Natural killer cell (primary cell): ENCODE measurements at regions not wholly inside any gene's neighbourhood (a gene's known extent, or its start where the extent isn't known, plus 50 kb on each side); places are given as distances from the start of the nearest gene placed in this dataset.

Experiments
- ATAC-seq, 3 donors: fragments of 150-1000 bp in 2 of 3; fragments of 200-7000 bp in 1 of 3; cut with Tn5 transposase; 1 replicate in 1 of 3; 2 replicates in 2 of 3; pipeline ENCODE4 v1.10.0; 2021; ENCODE audit warnings: mild to moderate bottlenecking in 2 of 3, moderate library complexity in 2 of 3
- DNase-seq, 2 donors: peaks; one replicate each; pipeline versions ENCODE4 v3.0.0 to v3.0.0-alpha.2; 2013 to 2021; ENCODE audit warnings: mixed read lengths in 1 of 2
- H3K27ac ChIP-seq: one replicate; pipeline ENCODE4 v1.5.1; 2013; ENCODE audit warnings: mild to moderate bottlenecking, low read length
- H3K27me3 ChIP-seq: one replicate; pipeline ENCODE4 v1.6.1; 2013; ENCODE audit warnings: low read length; ENCODE audit not compliant: control insufficient read depth, insufficient read depth
- H3K36me3 ChIP-seq: one replicate; pipeline ENCODE4 v1.6.1; 2013; ENCODE audit warnings: low read length; ENCODE audit not compliant: control insufficient read depth, insufficient read depth
- H3K4me1 ChIP-seq: one replicate; pipeline ENCODE4 v1.6.1; 2013; ENCODE audit warnings: low read length; ENCODE audit not compliant: control insufficient read depth, insufficient read depth
- H3K4me3 ChIP-seq: one replicate; pipeline ENCODE4 v1.5.1; 2013; ENCODE audit warnings: low read length
- H3K9me3 ChIP-seq: one replicate; pipeline ENCODE4 v1.6.1; 2013; ENCODE audit warnings: low read length; ENCODE audit not compliant: control insufficient read depth, insufficient read depth
- H3K27ac Mint-ChIP-seq, 2 donors: one replicate each; pipeline ENCODE4 v1.8.0; 2022; ENCODE audit warnings: mild to moderate bottlenecking in 2 of 2, mixed read lengths in 2 of 2, moderate library complexity in 1 of 2
- H3K27me3 Mint-ChIP-seq, 2 donors: one replicate each; pipeline ENCODE4 v1.8.0; 2022; ENCODE audit warnings: low read depth in 2 of 2, mixed read lengths in 2 of 2
- H3K36me3 Mint-ChIP-seq: one replicate; pipeline ENCODE4 v1.8.0; 2022; ENCODE audit warnings: mixed read lengths
- H3K4me1 Mint-ChIP-seq, 2 donors: one replicate each; pipeline ENCODE4 v1.8.0; 2022; ENCODE audit warnings: mixed read lengths in 2 of 2
- H3K4me3 Mint-ChIP-seq: one replicate; pipeline ENCODE4 v1.8.0; 2022; ENCODE audit warnings: mild to moderate bottlenecking, moderate library complexity, mixed read lengths
- H3K9me3 Mint-ChIP-seq, 2 donors: one replicate each; pipeline ENCODE4 v1.8.0; 2022; ENCODE audit warnings: mixed read lengths in 2 of 2
- WGBS: methylation state at CpG from one replicate; pipeline ENCODE4 v1.1.7; 2013; ENCODE audit warnings: missing lambda C conversion rate; ENCODE audit not compliant: insufficient coverage; 5-methylcytosine and 5-hydroxymethylcytosine counted together
- intact Hi-C: fragments of 100-400 bp; cut with micrococcal nuclease; formaldehyde crosslinking; loops from one replicate; pipeline ENCODE4 v1.14.2; 2022
- TF ChIP-seq, protein P1 (sequence below): fragments of 200-600 bp; IDR thresholded peaks from one replicate; pipeline ENCODE4 v1.8.0; 2022; ENCODE audit warnings: antibody characterized with exemption

DNA sequence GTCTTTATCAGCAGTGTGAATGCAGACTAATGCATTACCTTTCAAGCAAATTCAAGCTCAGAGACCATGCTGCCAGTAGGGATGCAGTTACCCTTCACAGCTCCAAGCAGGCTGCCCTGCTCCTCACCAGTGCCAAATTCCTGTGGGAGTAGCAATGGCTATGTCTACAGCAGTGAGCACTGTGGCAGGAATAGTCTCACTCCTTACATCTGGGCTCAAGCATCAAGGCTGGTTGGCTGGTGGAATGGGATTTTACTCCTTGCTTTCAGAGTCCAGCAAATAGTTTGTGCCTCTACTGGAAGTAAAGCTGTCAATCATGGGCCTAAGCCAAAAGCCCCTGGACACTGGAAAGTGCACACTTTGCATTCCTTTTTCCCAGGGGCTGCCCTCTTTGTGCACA is 1030.8 kb downstream of the SH3BGRL start:
- DNase-seq (no peak), ATAC-seq (no peak)
- no peaks in the 10 kb centered on the region for H3K36me3 ChIP-seq
- Mint-ChIP-seq H3K27me3 (peaks cover 0 to 5% of the 10 kb centered on the region in 2 donors), H3K4me1 (no peaks in the 10 kb centered on the region), H3K27ac (no peak overlapping the region), H3K36me3 (no peaks in the 10 kb centered on the region), H3K4me3 (no peak overlapping the region), H3K9me3 (peaks cover 2 to 8% of the 10 kb centered on the region in 2 donors)
- TF ChIP-seq, protein P1, sequence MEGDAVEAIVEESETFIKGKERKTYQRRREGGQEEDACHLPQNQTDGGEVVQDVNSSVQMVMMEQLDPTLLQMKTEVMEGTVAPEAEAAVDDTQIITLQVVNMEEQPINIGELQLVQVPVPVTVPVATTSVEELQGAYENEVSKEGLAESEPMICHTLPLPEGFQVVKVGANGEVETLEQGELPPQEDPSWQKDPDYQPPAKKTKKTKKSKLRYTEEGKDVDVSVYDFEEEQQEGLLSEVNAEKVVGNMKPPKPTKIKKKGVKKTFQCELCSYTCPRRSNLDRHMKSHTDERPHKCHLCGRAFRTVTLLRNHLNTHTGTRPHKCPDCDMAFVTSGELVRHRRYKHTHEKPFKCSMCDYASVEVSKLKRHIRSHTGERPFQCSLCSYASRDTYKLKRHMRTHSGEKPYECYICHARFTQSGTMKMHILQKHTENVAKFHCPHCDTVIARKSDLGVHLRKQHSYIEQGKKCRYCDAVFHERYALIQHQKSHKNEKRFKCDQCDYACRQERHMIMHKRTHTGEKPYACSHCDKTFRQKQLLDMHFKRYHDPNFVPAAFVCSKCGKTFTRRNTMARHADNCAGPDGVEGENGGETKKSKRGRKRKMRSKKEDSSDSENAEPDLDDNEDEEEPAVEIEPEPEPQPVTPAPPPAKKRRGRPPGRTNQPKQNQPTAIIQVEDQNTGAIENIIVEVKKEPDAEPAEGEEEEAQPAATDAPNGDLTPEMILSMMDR = no peak
- H3K4me1 ChIP-seq = no peaks in the 10 kb centered on the region
- intact Hi-C loops = no loop called here
- no peaks in the 10 kb centered on the region for H3K27me3 ChIP-seq
- H3K9me3 ChIP-seq = peaks cover 6% of the 10 kb centered on the region
- H3K4me3 ChIP-seq = no peak overlapping the region
- no peak overlapping the region for H3K27ac ChIP-seq

DNA sequence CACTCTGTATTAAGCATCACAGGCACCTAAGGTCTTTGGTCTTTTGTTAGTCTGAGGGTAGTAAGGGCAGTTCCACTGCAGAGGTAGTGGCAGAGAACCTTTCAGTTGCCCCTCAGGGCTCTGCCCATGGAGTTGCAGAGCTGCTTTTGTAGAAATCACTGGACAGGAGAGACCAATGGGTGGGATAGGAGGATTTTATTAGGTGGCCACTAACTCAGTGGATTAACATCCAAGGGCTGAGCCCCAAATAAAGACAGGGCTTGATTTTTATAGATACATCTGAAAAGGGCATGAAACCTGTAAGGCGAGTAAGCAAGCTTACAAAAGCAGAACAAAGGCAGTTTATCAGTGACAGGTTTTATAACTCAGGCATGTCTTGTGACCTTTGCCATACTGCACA is 1035.4 kb downstream of the SH3BGRL start:
- no peak overlapping the region for H3K27ac ChIP-seq
- H3K27me3 ChIP-seq = no peaks in the 10 kb centered on the region
- Mint-ChIP-seq H3K4me3 (no peak overlapping the region), H3K36me3 (no peaks in the 10 kb centered on the region), H3K9me3 (peaks cover 8% of the 10 kb centered on the region in 2 donors), H3K27me3 (no peaks in the 10 kb centered on the region), H3K27ac (no peak overlapping the region), H3K4me1 (no peaks in the 10 kb centered on the region)
- peaks cover 12% of the 10 kb centered on the region for H3K9me3 ChIP-seq
- TF ChIP-seq, protein P1 = no peak
- no peak overlapping the region for H3K4me3 ChIP-seq
- ATAC-seq (no peak), DNase-seq (no peak)
- WGBS = 100% methylated on average over 1 of the region's 1 CpG
- no peaks in the 10 kb centered on the region for H3K36me3 ChIP-seq
- no peaks in the 10 kb centered on the region for H3K4me1 ChIP-seq
- intact Hi-C loops = no loop called here
